Parathyroid adenoma (tissue), 2 donors: ENCODE measurements at regions not wholly inside any gene's neighbourhood (a gene's known extent, or its start where the extent isn't known, plus 50 kb on each side); places are given as distances from the start of the nearest gene placed in this dataset.

ENCODE experiments used
- H2AFZ ChIP-seq: fragments of 300-600 bp; sonication (generic); one replicate; pipeline ENCODE4 v1.7.0; 2017; ENCODE audit warnings: antibody characterized with exemption, mild to moderate bottlenecking
- H3K27ac ChIP-seq: fragments of 300-600 bp; sonication (generic); one replicate; pipeline ENCODE4 v1.7.0; 2017
- H3K27me3 ChIP-seq: fragments of 300-600 bp; sonication (generic); one replicate; pipeline ENCODE4 v1.7.0; 2017; ENCODE audit warnings: low read length; ENCODE audit not compliant: control insufficient read depth, insufficient read depth
- H3K36me3 ChIP-seq: fragments of 300-600 bp; sonication (generic); one replicate; pipeline ENCODE4 v1.7.0; 2017; ENCODE audit warnings: low read length; ENCODE audit not compliant: control insufficient read depth, insufficient read depth
- H3K4me1 ChIP-seq: fragments of 300-600 bp; sonication (generic); one replicate; pipeline ENCODE4 v1.7.0; 2017; ENCODE audit warnings: control low read depth
- H3K4me2 ChIP-seq: fragments of 300-600 bp; sonication (generic); one replicate; pipeline ENCODE4 v1.7.0; 2017; ENCODE audit warnings: low read length
- H3K4me3 ChIP-seq: fragments of 300-600 bp; sonication (generic); one replicate; pipeline ENCODE4 v1.7.0; 2017; ENCODE audit warnings: low read depth, low read length
- H3K79me2 ChIP-seq: fragments of 300-600 bp; sonication (generic); one replicate; pipeline ENCODE4 v1.7.0; 2017; ENCODE audit warnings: control low read depth
- H3K9ac ChIP-seq: fragments of 300-600 bp; sonication (generic); one replicate; pipeline ENCODE4 v1.7.0; 2017; ENCODE audit warnings: mild to moderate bottlenecking
- H3K9me3 ChIP-seq: fragments of 300-600 bp; sonication (generic); one replicate; pipeline ENCODE4 v1.7.0; 2017; ENCODE audit warnings: low read length; ENCODE audit not compliant: control insufficient read depth
- TF ChIP-seq, protein P1 (sequence below): fragments of 300-600 bp; sonication (generic); IDR thresholded peaks from one replicate; pipeline ENCODE4 v1.7.0; 2017; ENCODE audit warnings: antibody characterized with exemption, mild to moderate bottlenecking
- donor health status: primary hyperparathyroidism.

DNA sequence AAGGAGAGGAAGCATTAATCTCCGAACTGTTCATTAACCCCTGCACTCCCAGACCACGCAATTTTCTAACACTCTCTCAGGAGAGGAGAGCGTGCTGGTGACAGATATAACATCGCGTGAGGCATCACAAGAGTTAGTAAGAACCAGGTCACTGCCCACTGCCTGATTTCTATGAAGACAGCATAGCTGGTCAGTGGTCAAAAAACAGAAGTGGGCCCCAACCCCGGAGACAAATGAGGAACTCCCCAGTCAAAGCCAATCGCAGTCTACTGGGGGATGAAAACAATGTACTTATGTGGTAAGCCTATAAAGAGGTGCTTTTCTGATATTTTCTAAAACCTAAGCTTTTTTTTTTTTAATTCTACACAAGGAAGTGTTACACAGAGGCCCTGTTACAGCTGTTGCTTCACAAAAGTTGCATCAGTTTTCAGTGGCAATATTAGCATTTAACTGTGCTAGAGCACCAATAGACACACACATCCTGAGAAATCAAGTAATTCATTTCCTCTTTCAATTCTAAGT lies 231.8 kb upstream of the IRF2BP2 start:
- Histone ChIP-seq H2AFZ (no peak overlapping the region), H3K4me2 (no peak overlapping the region), H3K9me3 (no peaks in the 10 kb centered on the region), H3K79me2 (no peaks in the 10 kb centered on the region), H3K9ac (no peak overlapping the region), H3K27ac (no peak overlapping the region), H3K4me3 (no peak overlapping the region), H3K4me1 (no peaks in the 10 kb centered on the region), H3K27me3 (no peaks in the 10 kb centered on the region), H3K36me3 (no peaks in the 10 kb centered on the region)
- TF ChIP-seq, protein P1, sequence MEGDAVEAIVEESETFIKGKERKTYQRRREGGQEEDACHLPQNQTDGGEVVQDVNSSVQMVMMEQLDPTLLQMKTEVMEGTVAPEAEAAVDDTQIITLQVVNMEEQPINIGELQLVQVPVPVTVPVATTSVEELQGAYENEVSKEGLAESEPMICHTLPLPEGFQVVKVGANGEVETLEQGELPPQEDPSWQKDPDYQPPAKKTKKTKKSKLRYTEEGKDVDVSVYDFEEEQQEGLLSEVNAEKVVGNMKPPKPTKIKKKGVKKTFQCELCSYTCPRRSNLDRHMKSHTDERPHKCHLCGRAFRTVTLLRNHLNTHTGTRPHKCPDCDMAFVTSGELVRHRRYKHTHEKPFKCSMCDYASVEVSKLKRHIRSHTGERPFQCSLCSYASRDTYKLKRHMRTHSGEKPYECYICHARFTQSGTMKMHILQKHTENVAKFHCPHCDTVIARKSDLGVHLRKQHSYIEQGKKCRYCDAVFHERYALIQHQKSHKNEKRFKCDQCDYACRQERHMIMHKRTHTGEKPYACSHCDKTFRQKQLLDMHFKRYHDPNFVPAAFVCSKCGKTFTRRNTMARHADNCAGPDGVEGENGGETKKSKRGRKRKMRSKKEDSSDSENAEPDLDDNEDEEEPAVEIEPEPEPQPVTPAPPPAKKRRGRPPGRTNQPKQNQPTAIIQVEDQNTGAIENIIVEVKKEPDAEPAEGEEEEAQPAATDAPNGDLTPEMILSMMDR, result no peak

DNA sequence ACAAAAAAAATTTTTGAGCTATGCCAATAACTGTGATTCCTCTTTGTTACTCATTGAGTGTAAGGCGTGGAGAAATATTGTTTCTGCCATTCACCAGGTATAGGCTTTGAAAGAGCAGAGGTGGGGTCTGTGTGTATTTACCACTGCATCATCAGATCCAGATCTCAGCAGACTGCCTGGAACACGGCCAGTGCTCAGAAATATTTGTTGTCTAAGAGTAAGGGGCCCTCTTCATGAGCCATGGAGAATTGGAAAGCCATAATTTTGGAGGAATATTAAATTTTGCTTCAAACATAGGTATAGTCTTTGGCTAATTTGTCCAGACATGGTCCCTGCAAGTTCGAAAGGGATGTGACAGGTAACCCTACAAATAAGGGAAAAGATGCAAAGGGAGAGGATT lies 231.3 kb upstream of the IRF2BP2 start:
- Histone ChIP-seq H2AFZ (no peak overlapping the region), H3K27ac (no peak overlapping the region), H3K4me1 (no peaks in the 10 kb centered on the region)

GRCh38 chr1:234840843-234841242 lies 230.9 kb upstream of the IRF2BP2 start:
- no peaks in the 10 kb centered on the region for H3K27me3 ChIP-seq
- H3K4me2 ChIP-seq, result no peak overlapping the region
- H3K79me2 ChIP-seq, result no peaks in the 10 kb centered on the region
- H3K27ac ChIP-seq, result no peak overlapping the region
- no peak overlapping the region for H3K4me3 ChIP-seq
- no peak overlapping the region for H3K9ac ChIP-seq
- H3K4me1 ChIP-seq, result no peaks in the 10 kb centered on the region
- no peaks in the 10 kb centered on the region for H3K9me3 ChIP-seq
- no peak overlapping the region for H2AFZ ChIP-seq
- TF ChIP-seq, protein P1, result no peak
- H3K36me3 ChIP-seq, result no peaks in the 10 kb centered on the region

More for the DNA sequence above, 231.3 kb upstream of the IRF2BP2 start:
- no peak overlapping the region for H3K4me2 ChIP-seq
- no peaks in the 10 kb centered on the region for H3K27me3 ChIP-seq
- H3K4me3 ChIP-seq, result no peak overlapping the region
- H3K9me3 ChIP-seq, result no peaks in the 10 kb centered on the region
- no peaks in the 10 kb centered on the region for H3K36me3 ChIP-seq
- no peak overlapping the region for H3K9ac ChIP-seq
- no peaks in the 10 kb centered on the region for H3K79me2 ChIP-seq
- TF ChIP-seq, protein P1, result no peak

DNA sequence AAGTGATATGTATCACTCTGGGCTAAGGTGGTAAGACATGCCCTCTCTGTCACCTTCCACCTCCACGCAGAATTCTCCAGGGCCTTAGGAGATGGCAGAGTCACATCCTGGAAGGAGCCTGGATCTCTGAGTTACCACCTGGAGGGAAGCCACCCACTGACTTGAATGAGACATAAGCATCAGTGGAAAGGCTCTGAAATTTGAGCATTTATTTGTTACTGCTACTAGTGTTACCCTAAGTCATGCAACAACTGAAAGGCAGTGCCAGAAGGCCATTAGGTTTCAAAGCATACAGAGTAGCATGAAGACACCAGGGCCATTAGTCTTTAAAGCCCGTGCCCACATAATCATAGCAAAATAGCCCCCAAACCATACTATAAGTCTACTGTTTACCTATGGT lies 230.3 kb upstream of the IRF2BP2 start:
- TF ChIP-seq, protein P1, result no peak
- H3K79me2 ChIP-seq, result no peaks in the 10 kb centered on the region
- H3K27me3 ChIP-seq, result no peaks in the 10 kb centered on the region

DNA sequence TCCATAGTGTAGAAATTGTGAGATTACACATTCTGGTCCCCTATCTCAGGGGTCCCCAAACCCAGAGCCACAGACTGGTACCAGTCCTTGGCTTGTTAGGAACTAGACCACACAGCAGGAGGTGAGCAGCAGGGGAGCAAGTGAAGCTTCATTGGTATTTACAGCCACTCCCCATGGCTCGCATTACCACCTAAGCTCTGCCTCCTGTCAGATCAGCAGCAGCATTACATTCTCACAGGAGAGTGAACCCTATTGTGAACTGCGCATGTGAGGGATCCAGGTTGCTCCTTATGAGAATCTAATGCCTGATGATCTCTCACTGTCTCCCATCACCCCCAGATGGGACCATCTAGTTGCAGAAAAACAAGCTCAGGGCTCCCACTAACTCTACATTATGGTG lies 229.7 kb upstream of the IRF2BP2 start:
- Histone ChIP-seq H3K27me3 (no peaks in the 10 kb centered on the region), H3K79me2 (no peaks in the 10 kb centered on the region), H3K9ac (no peak overlapping the region), H2AFZ (no peak overlapping the region), H3K9me3 (no peaks in the 10 kb centered on the region), H3K4me3 (no peak overlapping the region), H3K4me2 (no peak overlapping the region), H3K36me3 (no peaks in the 10 kb centered on the region), H3K4me1 (no peaks in the 10 kb centered on the region), H3K27ac (no peak overlapping the region)
- TF ChIP-seq, protein P1, result no peak

More for the DNA sequence above, 230.3 kb upstream of the IRF2BP2 start:
- H3K4me1 ChIP-seq, result no peaks in the 10 kb centered on the region
- H3K9ac ChIP-seq, result no peak overlapping the region
- H3K27ac ChIP-seq, result no peak overlapping the region
- H3K9me3 ChIP-seq, result no peaks in the 10 kb centered on the region
- no peak overlapping the region for H3K4me3 ChIP-seq
- H2AFZ ChIP-seq, result no peak overlapping the region
- no peak overlapping the region for H3K4me2 ChIP-seq
- H3K36me3 ChIP-seq, result no peaks in the 10 kb centered on the region
